HepG2 (cell line): ENCODE measurements at regions not wholly inside any gene's neighbourhood (a gene's known extent, or its start where the extent isn't known, plus 50 kb on each side); places are given as distances from the start of the nearest gene placed in this dataset.

Source experiments
- ATAC-seq: fragments of 200-7000 bp; cut with Tn5 transposase; 3 replicates; pipeline ENCODE4 v1.9.1; 2020; ENCODE audit warnings: mild to moderate bottlenecking, moderate library complexity
- BruUV-seq: library from RNA; stranded (reverse); fragments of 400-500 nt; replicated peaks from 2 replicates; lab custom pipeline; 2021; lab: Mats Ljungman, UMichigan
- CTCF ChIA-PET: fragments of 300-600 bp; formaldehyde crosslinking; extraction: SDS; loops from one replicate; lab custom pipeline; 2021; ENCODE audit warnings: low total read pairs, inconsistent platforms, low intra/inter-chr PET ratio; lab: Yijun Ruan, JAX
- POLR2A ChIA-PET: fragments of 350-600 bp; sonication (Branson Sonifier 250); formaldehyde crosslinking; loops from one replicate; lab custom pipeline; 2020; ENCODE audit warnings: antibody characterized with exemption, inconsistent platforms; lab: Yijun Ruan, JAX
- DNase-seq: peaks from one replicate; pipeline ENCODE4 v3.0.0-alpha.2; 2015; ENCODE audit warnings: low spot score
- FAIRE-seq: peaks from 3 replicates; lab custom pipeline; 2011; peaks lifted over from hg19 to GRCh38; lab: Jason Lieb, UNC
- H2AFZ ChIP-seq: one replicate; pipeline ENCODE4 v1.6.1; 2011; ENCODE audit warnings: low read length, inconsistent platforms
- H3K27ac ChIP-seq: fragments of 300-600 bp; 3 replicates; pipeline ENCODE4 v1.8.0; 2011; ENCODE audit warnings: mixed run types, mild to moderate bottlenecking, mixed read lengths, low read length, inconsistent platforms; ENCODE audit not compliant: insufficient read depth; ENCODE audit errors: extremely low read length
- H3K27me3 ChIP-seq, 2 experiments: fragments of 200-600 bp in 1 of 2; 2 replicates in 1 of 2; 3 replicates in 1 of 2; pipeline versions ENCODE4 v1.6.0 to v1.8.0; 2011; ENCODE audit warnings: low read length in 2 of 2, mild to moderate bottlenecking in 2 of 2, moderate library complexity in 2 of 2, inconsistent platforms in 1 of 2; ENCODE audit not compliant: insufficient read depth in 2 of 2, control insufficient read depth in 1 of 2
- H3K36me3 ChIP-seq, 2 experiments: fragments of 200-600 bp in 1 of 2; replicated peaks in 1 of 2; 2 replicates in 1 of 2; 3 replicates in 1 of 2; pipeline versions ENCODE4 v1.5.1 to v1.8.0; 2011; ENCODE audit warnings: low read length in 2 of 2, inconsistent platforms in 1 of 2; ENCODE audit not compliant: insufficient read depth in 2 of 2, control insufficient read depth in 1 of 2
- H3K4me1 ChIP-seq: 2 replicates; pipeline ENCODE4 v1.5.1; 2012; ENCODE audit warnings: low read length, inconsistent platforms; ENCODE audit not compliant: insufficient read depth
- H3K4me2 ChIP-seq: 2 replicates; pipeline ENCODE4 v1.6.0; 2011; ENCODE audit warnings: low read depth, low read length, inconsistent platforms
- H3K4me3 ChIP-seq, 3 experiments: fragments of 200-600 bp in 1 of 3; sonication (generic), shearing (Covaris generic) in 1 of 3; replicated peaks in 1 of 3; 2 replicates each; pipeline ENCODE4 v1.5.1; 2011 to 2016; ENCODE audit warnings: low read length in 3 of 3, inconsistent platforms in 2 of 3, low read depth in 2 of 3, mild to moderate bottlenecking in 2 of 3, control low read depth in 1 of 3, mixed read lengths in 1 of 3; ENCODE audit not compliant: insufficient read depth in 1 of 3
- H3K79me2 ChIP-seq: one replicate; pipeline ENCODE4 v1.6.1; 2011; ENCODE audit warnings: low read length, inconsistent platforms; ENCODE audit not compliant: insufficient read depth
- H3K9ac ChIP-seq: 2 replicates; pipeline ENCODE4 v1.6.0; 2011; ENCODE audit warnings: mild to moderate bottlenecking, low read depth, low read length, inconsistent platforms; ENCODE audit not compliant: insufficient read depth
- H3K9me3 ChIP-seq: 2 replicates; pipeline ENCODE4 v1.5.1; 2012; ENCODE audit warnings: mild to moderate bottlenecking, low read length
- H4K20me1 ChIP-seq: 2 replicates; pipeline ENCODE4 v1.6.0; 2011; ENCODE audit warnings: inconsistent platforms, mild to moderate bottlenecking, low read length, moderate library complexity; ENCODE audit not compliant: insufficient read depth
- BCL3 ChIP-seq: sonication (generic); formaldehyde crosslinking; IDR thresholded peaks from 2 replicates; pipeline ENCODE4 v1.5.1; 2020; ENCODE audit warnings: mild to moderate bottlenecking, missing genetic modification reagents, moderate library complexity
- DMTF1 ChIP-seq: sonication (generic); formaldehyde crosslinking; IDR thresholded peaks from 2 replicates; pipeline ENCODE4 v1.4.0; 2020; ENCODE audit warnings: mild to moderate bottlenecking, missing genetic modification reagents
- GABPA ChIP-seq, 2 experiments: IDR thresholded peaks; 2 replicates each; pipeline ENCODE4 v1.6.1; 2011 to 2016; ENCODE audit warnings: low read depth in 2 of 2, low read length in 1 of 2, missing biosample characterization in 1 of 2, missing genetic modification characterization in 1 of 2
- LRRFIP1 ChIP-seq: sonication (generic); formaldehyde crosslinking; conservative IDR thresholded peaks from 2 replicates; pipeline ENCODE4 v1.4.0; 2020; ENCODE audit warnings: missing genetic modification reagents
- PRDM15 ChIP-seq: sonication (generic); formaldehyde crosslinking; IDR thresholded peaks from 2 replicates; pipeline ENCODE4 v1.4.0; 2020; ENCODE audit warnings: missing genetic modification reagents
- RXRA ChIP-seq: sonication (generic); formaldehyde crosslinking; IDR thresholded peaks from 2 replicates; pipeline ENCODE4 v1.5.1; 2020; ENCODE audit warnings: missing genetic modification reagents
- TP53 ChIP-seq: sonication (generic); formaldehyde crosslinking; conservative IDR thresholded peaks from 2 replicates; pipeline ENCODE4 v1.4.0; 2020; ENCODE audit warnings: missing genetic modification reagents
- WGBS: methylation state at CpG from one replicate; pipeline ENCODE4 v1.1.6; 2017; ENCODE audit warnings: low lambda C conversion rate; 5-methylcytosine and 5-hydroxymethylcytosine counted together
- in situ Hi-C: cut with HindIII; loops from 2 replicates; pipeline ENCODE4 v1.10.0; 2017; ENCODE audit warnings: low pct_unique_long_range_greater_than_20kb; ENCODE audit not compliant: extremely low pct_ligation_motif_present
- intact Hi-C: fragments of 100-400 bp; cut with micrococcal nuclease; formaldehyde crosslinking; loops from one replicate; pipeline ENCODE4 v1.10.0; 2022; ENCODE audit not compliant: unreplicated experiment

- TF ChIP-seq BCL3 (CRISPR knock-in tag) = no peak
- no peak for TF ChIP-seq DMTF1
- TF ChIP-seq TP53 (CRISPR knock-in tag) = no peak
Measured at GRCh38 chr7:136198168-136198567, 221.0 kb upstream of the MTPN start (continued).

- H3K9ac ChIP-seq = no peak overlapping the region
- intact Hi-C loops = no loop called here
- H3K4me3 ChIP-seq = no peak overlapping the region
- 30% methylated on average over 1 of the region's 1 CpG for WGBS
- H3K36me3 ChIP-seq = no peaks in the 10 kb centered on the region
- no peak overlapping the region for H3K4me2 ChIP-seq
- no peaks in the 10 kb centered on the region for H3K4me1 ChIP-seq
- H3K27ac ChIP-seq = no peak overlapping the region
- no peaks in the 10 kb centered on the region for H3K79me2 ChIP-seq
- CTCF ChIA-PET = no interaction called here
- ATAC-seq = no peak
- no TSS peak for BruUV-seq
- DNase-seq = no peak
- no peak overlapping the region for H2AFZ ChIP-seq
- H4K20me1 ChIP-seq = no peaks in the 10 kb centered on the region
- H3K27me3 ChIP-seq = no peaks in the 10 kb centered on the region
- POLR2A ChIA-PET = no interaction called here
- in situ Hi-C loops = no loop called here
- FAIRE-seq = no peak
- peaks cover 22% of the 10 kb centered on the region; the same call in 1 of the 2 replicates for H3K9me3 ChIP-seq
- TF ChIP-seq LRRFIP1 (CRISPR knock-in tag) = no peak
- TF ChIP-seq RXRA = no peak
- TF ChIP-seq PRDM15 (CRISPR knock-in tag) = no peak
- TF ChIP-seq GABPA (IDR thresholded peaks at IDR 0.05; ENCODE audit: low read depth, low read length) = no peak
- no peak for TF ChIP-seq GABPA (CRISPR knock-in tag; IDR thresholded peaks at IDR 0.05; ENCODE audit: low read depth)
Measured at GRCh38 chr7:136194878-136195277, 217.7 kb upstream of the MTPN start.
